Endodermal cell (in vitro differentiated cells): ENCODE measurements at regions not wholly inside any gene's neighbourhood (a gene's known extent, or its start where the extent isn't known, plus 50 kb on each side); places are given as distances from the start of the nearest gene placed in this dataset.

Experiments used
- DNase-seq: peaks from one replicate; pipeline ENCODE4 v3.0.0-alpha.2; 2017
- H3K27ac ChIP-seq: 2 replicates; pipeline ENCODE4 v1.5.1; 2013; ENCODE audit warnings: mild to moderate bottlenecking, low read depth, low read length, moderate library complexity
- H3K27me3 ChIP-seq: 2 replicates; pipeline ENCODE4 v1.6.1; 2013; ENCODE audit warnings: mild to moderate bottlenecking, low read length, moderate library complexity; ENCODE audit not compliant: insufficient read depth, control insufficient read depth, poor library complexity, severe bottlenecking
- H3K36me3 ChIP-seq: 2 replicates; pipeline ENCODE4 v1.7.0; 2013; ENCODE audit warnings: mild to moderate bottlenecking, low read length, moderate library complexity; ENCODE audit not compliant: control insufficient read depth, insufficient read depth
- H3K4me1 ChIP-seq: one replicate; pipeline ENCODE4 v1.7.0; 2013; ENCODE audit warnings: low read length; ENCODE audit not compliant: control insufficient read depth, insufficient read depth
- H3K4me3 ChIP-seq: 2 replicates; pipeline ENCODE4 v1.5.1; 2013; ENCODE audit warnings: mild to moderate bottlenecking, low read length, moderate library complexity
- H3K9ac ChIP-seq: 2 replicates; pipeline ENCODE4 v1.6.1; 2013; ENCODE audit warnings: mild to moderate bottlenecking, low read length, moderate library complexity; ENCODE audit not compliant: poor library complexity, severe bottlenecking; ENCODE audit errors: extremely low read depth
- H3K9me3 ChIP-seq: 2 replicates; pipeline ENCODE4 v1.6.1; 2013; ENCODE audit warnings: mild to moderate bottlenecking, low read length, moderate library complexity; ENCODE audit not compliant: control insufficient read depth
- H3K27ac Mint-ChIP-seq: 2 replicates; pipeline ENCODE4 v1.8.0; 2020; ENCODE audit warnings: mixed read lengths
- H3K27me3 Mint-ChIP-seq: 2 replicates; pipeline ENCODE4 v1.8.0; 2021; ENCODE audit warnings: mild to moderate bottlenecking, mixed read lengths; ENCODE audit not compliant: insufficient read depth
- H3K36me3 Mint-ChIP-seq: 2 replicates; pipeline ENCODE4 v1.8.0; 2020; ENCODE audit warnings: low read depth, mixed read lengths
- H3K4me1 Mint-ChIP-seq: 2 replicates; pipeline ENCODE4 v1.8.0; 2020; ENCODE audit warnings: mixed read lengths
- H3K4me3 Mint-ChIP-seq: 2 replicates; pipeline ENCODE4 v1.8.0; 2020; ENCODE audit warnings: mild to moderate bottlenecking, moderate library complexity, mixed read lengths
- H3K9me3 Mint-ChIP-seq: 2 replicates; pipeline ENCODE4 v1.8.0; 2020; ENCODE audit warnings: mild to moderate bottlenecking, mixed read lengths
- WGBS, 2 experiments: methylation state at CpG; one replicate each; pipeline versions ENCODE4 v1.1.5 to v1.1.7; 2013; ENCODE audit warnings: missing lambda C conversion rate in 2 of 2, mixed read lengths in 1 of 2; ENCODE audit not compliant: insufficient coverage in 1 of 2, insufficient read length in 1 of 2; 5-methylcytosine and 5-hydroxymethylcytosine counted together
- TF ChIP-seq, protein P1 (sequence below): fragments of 200-600 bp; sonication (generic); conservative IDR thresholded peaks from 2 replicates; pipeline ENCODE4 v1.5.0; 2021; ENCODE audit warnings: antibody characterized with exemption, mild to moderate bottlenecking

DNA sequence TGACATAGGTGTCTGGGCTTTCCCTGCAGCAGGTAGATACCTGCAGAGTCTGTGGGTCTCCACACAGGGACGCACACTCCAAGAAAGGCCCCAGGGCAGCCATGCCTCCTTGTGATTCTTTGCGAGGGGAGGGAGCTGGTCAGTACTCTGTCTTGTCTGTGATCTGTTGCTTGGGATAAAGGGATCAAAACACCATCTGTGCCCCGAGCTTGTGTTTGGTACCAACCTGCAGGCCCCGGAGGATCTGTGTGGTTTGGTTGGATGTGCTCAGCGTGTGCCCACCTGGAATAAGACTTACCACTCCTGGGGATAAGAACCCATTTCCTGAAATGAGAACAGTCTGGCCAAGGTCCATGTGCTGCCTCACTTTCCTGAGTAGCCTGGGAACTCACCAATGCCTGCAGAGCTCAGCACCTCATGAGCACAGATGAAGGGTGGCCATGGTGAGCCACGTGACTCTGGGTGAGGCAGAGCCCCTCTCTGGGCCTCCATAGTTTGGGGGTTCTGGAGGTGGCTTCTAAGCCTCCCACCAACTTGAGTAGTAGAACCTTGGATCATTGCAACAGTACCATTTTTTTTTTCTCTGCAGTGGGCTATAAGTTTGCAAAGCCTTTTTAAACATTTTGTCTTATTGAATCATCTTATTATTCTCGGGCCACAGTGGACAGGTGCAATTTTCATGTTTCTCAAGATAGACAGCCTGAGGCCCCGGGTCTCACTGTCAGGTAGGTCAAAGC, 134.8 kb downstream of the DDX1 start:
- TF ChIP-seq, protein P1, sequence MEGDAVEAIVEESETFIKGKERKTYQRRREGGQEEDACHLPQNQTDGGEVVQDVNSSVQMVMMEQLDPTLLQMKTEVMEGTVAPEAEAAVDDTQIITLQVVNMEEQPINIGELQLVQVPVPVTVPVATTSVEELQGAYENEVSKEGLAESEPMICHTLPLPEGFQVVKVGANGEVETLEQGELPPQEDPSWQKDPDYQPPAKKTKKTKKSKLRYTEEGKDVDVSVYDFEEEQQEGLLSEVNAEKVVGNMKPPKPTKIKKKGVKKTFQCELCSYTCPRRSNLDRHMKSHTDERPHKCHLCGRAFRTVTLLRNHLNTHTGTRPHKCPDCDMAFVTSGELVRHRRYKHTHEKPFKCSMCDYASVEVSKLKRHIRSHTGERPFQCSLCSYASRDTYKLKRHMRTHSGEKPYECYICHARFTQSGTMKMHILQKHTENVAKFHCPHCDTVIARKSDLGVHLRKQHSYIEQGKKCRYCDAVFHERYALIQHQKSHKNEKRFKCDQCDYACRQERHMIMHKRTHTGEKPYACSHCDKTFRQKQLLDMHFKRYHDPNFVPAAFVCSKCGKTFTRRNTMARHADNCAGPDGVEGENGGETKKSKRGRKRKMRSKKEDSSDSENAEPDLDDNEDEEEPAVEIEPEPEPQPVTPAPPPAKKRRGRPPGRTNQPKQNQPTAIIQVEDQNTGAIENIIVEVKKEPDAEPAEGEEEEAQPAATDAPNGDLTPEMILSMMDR, result no peak
- DNase-seq, result no peak
- H3K4me3 Mint-ChIP-seq, result no peak overlapping the region
- Histone ChIP-seq H3K27me3 (peaks cover 20% of the 10 kb centered on the region), H3K4me1 (no peaks in the 10 kb centered on the region), H3K9ac (no peak overlapping the region), H3K9me3 (no peaks in the 10 kb centered on the region), H3K4me3 (no peak overlapping the region), H3K27ac (no peak overlapping the region), H3K36me3 (no peaks in the 10 kb centered on the region)
- peaks cover 59% of the 10 kb centered on the region for H3K27me3 Mint-ChIP-seq
- no peaks in the 10 kb centered on the region for H3K4me1 Mint-ChIP-seq
- WGBS, 2 experiments, result 89 to 91% methylated on average over 5 to 8 of the region's 8 CpGs
- H3K9me3 Mint-ChIP-seq, result no peaks in the 10 kb centered on the region
- no peak overlapping the region for H3K27ac Mint-ChIP-seq
- no peaks in the 10 kb centered on the region for H3K36me3 Mint-ChIP-seq

DNA sequence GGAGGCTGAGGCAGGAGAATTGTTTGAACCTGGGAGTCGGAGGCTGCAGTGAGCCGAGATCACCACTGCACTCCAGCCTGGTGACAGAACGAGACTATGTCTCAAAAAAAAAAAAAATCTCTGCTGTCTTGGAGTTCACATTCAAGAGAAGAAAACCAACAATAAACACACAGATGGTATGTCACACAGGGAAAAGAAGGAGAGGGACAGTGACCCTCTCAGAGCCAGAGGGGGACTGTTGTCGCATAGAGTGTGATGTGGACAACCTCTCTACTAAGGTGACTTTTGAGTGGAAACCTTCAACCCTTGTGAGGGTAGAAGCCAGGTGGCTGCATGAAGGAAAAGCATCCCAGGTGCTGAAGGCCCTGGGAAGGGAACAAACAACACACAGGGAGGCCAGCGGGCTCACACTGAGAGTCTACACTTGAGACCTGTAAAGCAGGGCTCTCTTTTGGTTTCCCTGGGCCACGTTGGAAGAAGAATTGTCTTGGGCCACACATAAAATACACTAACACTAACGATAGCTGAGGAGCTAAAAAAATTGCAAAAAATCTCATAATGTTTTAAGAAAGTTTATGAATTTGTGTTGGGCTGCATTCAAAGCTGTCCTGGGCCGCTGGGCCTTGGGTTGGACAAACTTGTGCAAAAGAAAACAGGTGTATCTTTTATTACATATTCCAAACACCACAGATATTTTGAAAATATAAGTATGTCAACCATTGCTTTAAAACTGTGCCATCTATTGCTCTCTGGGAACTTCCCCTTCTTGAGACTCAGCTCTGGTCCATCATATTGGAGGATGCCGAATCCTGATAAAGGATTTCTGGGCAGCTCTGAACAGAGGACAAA, 136.0 kb downstream of the DDX1 start:
- Histone ChIP-seq H3K4me3 (no peak overlapping the region), H3K27me3 (peaks cover 31% of the 10 kb centered on the region), H3K36me3 (no peaks in the 10 kb centered on the region), H3K9ac (no peak overlapping the region), H3K27ac (no peak overlapping the region), H3K4me1 (no peaks in the 10 kb centered on the region), H3K9me3 (no peaks in the 10 kb centered on the region)
- no peaks in the 10 kb centered on the region for H3K9me3 Mint-ChIP-seq
- H3K27ac Mint-ChIP-seq, result no peak overlapping the region
- peaks cover 65% of the 10 kb centered on the region for H3K27me3 Mint-ChIP-seq
- no peaks in the 10 kb centered on the region for H3K36me3 Mint-ChIP-seq
- no peak overlapping the region for H3K4me3 Mint-ChIP-seq
- 81 to 91% methylated on average over 3 to 9 of the region's 9 CpGs for WGBS, 2 experiments
- TF ChIP-seq, protein P1, result no peak
- DNase-seq, result peak; percentile 17
- no peaks in the 10 kb centered on the region for H3K4me1 Mint-ChIP-seq

DNA sequence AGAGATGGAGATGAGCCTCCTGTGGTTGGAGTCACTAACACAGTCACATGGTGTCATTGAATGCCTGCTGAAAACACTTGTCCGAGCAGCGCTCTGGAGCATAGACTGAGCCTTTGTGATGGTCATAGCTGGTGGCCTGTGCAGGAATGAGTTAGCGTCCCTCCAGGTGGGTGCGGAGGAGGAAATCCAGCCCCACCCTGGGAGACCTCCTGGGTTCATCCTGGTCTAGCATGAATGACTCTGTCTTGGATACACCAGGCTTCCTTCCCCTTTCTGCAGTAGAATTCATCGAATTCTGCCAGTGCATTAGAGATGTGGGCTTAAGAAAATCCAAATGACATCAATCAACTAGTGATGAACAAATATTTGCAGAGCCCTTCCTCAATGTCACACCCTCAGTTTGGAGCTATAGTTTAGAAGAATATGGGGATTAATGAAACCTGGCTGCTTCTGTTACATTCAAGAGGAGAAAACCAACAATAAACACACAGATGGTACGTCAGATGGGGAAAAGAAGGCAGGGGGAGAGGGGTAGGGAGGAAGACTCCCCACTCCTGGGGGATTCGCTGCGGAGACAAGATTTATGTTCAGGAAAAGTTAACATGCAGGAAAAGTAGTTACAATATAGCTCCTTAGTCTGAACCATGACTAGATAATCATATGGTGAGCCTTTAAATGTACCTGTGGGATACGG, 136.7 kb downstream of the DDX1 start:
- Mint-ChIP-seq H3K4me1 (no peaks in the 10 kb centered on the region), H3K27ac (no peak overlapping the region), H3K9me3 (no peaks in the 10 kb centered on the region)

More for the DNA sequence above, 136.7 kb downstream of the DDX1 start:
- Histone ChIP-seq H3K9me3 (no peaks in the 10 kb centered on the region), H3K4me3 (no peak overlapping the region), H3K27ac (no peak overlapping the region), H3K36me3 (no peaks in the 10 kb centered on the region), H3K4me1 (no peaks in the 10 kb centered on the region), H3K9ac (no peak overlapping the region), H3K27me3 (peaks cover 39% of the 10 kb centered on the region)
- H3K27me3 Mint-ChIP-seq, result peaks cover 70% of the 10 kb centered on the region
- 78 to 96% methylated on average over 3 to 9 of the region's 9 CpGs for WGBS, 2 experiments
- H3K36me3 Mint-ChIP-seq, result no peaks in the 10 kb centered on the region
- DNase-seq, result peak; percentile 31
- TF ChIP-seq, protein P1, result no peak
- no peak overlapping the region for H3K4me3 Mint-ChIP-seq
